Transverse colon (tissue), 4 donors: ENCODE measurements at regions not wholly inside any gene's neighbourhood (a gene's known extent, or its start where the extent isn't known, plus 50 kb on each side); places are given as distances from the start of the nearest gene placed in this dataset.

Experiments
- EP300 ChIP-seq: sonication (generic); formaldehyde crosslinking; IDR thresholded peaks from one replicate; pipeline ENCODE4 v1.6.1; 2017; ENCODE audit warnings: antibody characterized with exemption, low read depth
- POLR2A ChIP-seq: fragments of 450-650 bp; IDR thresholded peaks from one replicate; pipeline ENCODE4 v1.6.1; 2016; ENCODE audit warnings: antibody characterized with exemption, mild to moderate bottlenecking, moderate library complexity
- POLR2AphosphoS5 ChIP-seq, 3 donors: sonication (generic); formaldehyde crosslinking; IDR thresholded peaks; one replicate each; pipeline ENCODE4 v1.6.1; 2016; ENCODE audit warnings: antibody characterized with exemption in 3 of 3
- TF ChIP-seq, protein P1 (sequence below), 5 experiments: fragments of 200-600 bp in 3 of 5; fragments of 450-650 bp in 2 of 5; sonication (generic) in 3 of 5; IDR thresholded peaks; 1 replicate in 2 of 5; 2 replicates in 3 of 5; pipeline ENCODE4 v1.5.1; 2016 to 2017; ENCODE audit warnings: antibody characterized with exemption in 5 of 5, inconsistent platforms in 3 of 5, mild to moderate bottlenecking in 2 of 5, moderate library complexity in 1 of 5

DNA sequence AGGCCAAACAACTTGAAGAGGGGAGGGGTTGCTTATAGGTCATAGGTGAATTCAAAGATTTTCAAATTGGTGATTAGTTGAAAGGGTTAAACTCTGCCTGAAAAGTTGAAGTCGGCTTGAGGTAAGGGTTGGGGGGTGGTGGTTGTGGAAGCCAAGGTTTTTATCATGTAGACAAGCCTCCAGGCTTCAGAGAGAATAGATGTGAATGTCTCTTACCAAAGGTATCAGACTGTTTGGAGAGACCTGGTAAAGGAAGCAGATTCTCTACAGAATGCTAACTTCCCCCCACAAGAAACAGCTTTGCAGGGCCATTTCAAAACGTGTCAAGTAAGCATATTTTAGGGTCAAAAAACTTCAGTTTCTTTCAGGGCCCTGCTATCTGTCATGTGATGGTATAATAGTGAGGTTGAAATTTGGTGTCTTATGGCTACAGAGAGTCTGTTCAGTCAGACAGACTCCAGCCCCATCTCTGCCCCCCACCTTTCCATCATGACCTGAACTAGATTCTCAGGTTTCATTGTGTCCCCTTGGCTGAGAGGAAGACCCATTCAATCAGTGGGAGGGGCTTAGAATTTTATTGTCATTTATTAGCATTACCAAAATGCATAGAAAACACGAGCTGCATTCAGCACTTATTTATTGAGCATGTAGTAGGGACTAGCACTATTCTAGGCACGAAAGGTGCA, 136.5 kb downstream of the MAP3K7 start:
- TF ChIP-seq, protein P1, sequence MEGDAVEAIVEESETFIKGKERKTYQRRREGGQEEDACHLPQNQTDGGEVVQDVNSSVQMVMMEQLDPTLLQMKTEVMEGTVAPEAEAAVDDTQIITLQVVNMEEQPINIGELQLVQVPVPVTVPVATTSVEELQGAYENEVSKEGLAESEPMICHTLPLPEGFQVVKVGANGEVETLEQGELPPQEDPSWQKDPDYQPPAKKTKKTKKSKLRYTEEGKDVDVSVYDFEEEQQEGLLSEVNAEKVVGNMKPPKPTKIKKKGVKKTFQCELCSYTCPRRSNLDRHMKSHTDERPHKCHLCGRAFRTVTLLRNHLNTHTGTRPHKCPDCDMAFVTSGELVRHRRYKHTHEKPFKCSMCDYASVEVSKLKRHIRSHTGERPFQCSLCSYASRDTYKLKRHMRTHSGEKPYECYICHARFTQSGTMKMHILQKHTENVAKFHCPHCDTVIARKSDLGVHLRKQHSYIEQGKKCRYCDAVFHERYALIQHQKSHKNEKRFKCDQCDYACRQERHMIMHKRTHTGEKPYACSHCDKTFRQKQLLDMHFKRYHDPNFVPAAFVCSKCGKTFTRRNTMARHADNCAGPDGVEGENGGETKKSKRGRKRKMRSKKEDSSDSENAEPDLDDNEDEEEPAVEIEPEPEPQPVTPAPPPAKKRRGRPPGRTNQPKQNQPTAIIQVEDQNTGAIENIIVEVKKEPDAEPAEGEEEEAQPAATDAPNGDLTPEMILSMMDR (IDR thresholded peaks at IDR 0.05): no peak
- TF ChIP-seq POLR2A (no peak), POLR2AphosphoS5 (IDR thresholded peaks at IDR 0.05) (no peak), EP300 (no peak)
